HCEC 1CT (cell line): ENCODE measurements at regions not wholly inside any gene's neighbourhood (a gene's known extent, or its start where the extent isn't known, plus 50 kb on each side); places are given as distances from the start of the nearest gene placed in this dataset.
"Not testable (repeated sequence)": the region's sequence is repeated elsewhere in the genome, so short reads cannot be mapped to it uniquely, and the experiment has no call there.

Experiments
- DNase-seq: peaks from one replicate; pipeline ENCODE4 v3.0.0-alpha.2; 2017

- no peak for DNase-seq
Measured at GRCh38 chr9:27675354-27675753, 102.1 kb upstream of the C9orf72 start.

- DNase-seq, result no peak
Measured at GRCh38 chr9:27676827-27677226, 103.5 kb upstream of the C9orf72 start.

- no peak for DNase-seq
Measured at GRCh38 chr9:27679338-27679737, 106.1 kb upstream of the C9orf72 start.

GRCh38 chr9:27683181-27683580 lies 109.9 kb upstream of the C9orf72 start:
- DNase-seq, result no peak

GRCh38 chr9:27688954-27689353 lies 115.7 kb upstream of the C9orf72 start:
- no peak for DNase-seq

GRCh38 chr9:27690816-27691215 lies 117.5 kb upstream of the C9orf72 start:
- DNase-seq, result not testable (repeated sequence)

GRCh38 chr9:27699621-27700020 lies 126.3 kb upstream of the C9orf72 start:
- DNase-seq, result no peak

GRCh38 chr9:27701016-27701415 lies 127.7 kb upstream of the C9orf72 start:
- no peak for DNase-seq

- DNase-seq, result no peak
Measured at GRCh38 chr9:27701587-27701986, 128.3 kb upstream of the C9orf72 start.

- DNase-seq, result no peak
Measured at GRCh38 chr9:27703216-27703980, 130.1 kb upstream of the C9orf72 start.

GRCh38 chr9:27711241-27711640 lies 138.0 kb upstream of the C9orf72 start:
- no peak for DNase-seq

GRCh38 chr9:27712806-27713205 lies 139.5 kb upstream of the C9orf72 start:
- DNase-seq, result no peak

GRCh38 chr9:27714388-27714787 lies 141.1 kb upstream of the C9orf72 start:
- no peak for DNase-seq

GRCh38 chr9:27715651-27716050 lies 142.4 kb upstream of the C9orf72 start:
- DNase-seq, result no peak

GRCh38 chr9:27717991-27718390 lies 144.7 kb upstream of the C9orf72 start:
- DNase-seq, result no peak

- no peak for DNase-seq
Measured at GRCh38 chr9:27719711-27720110, 146.4 kb upstream of the C9orf72 start.

- no peak for DNase-seq
Measured at GRCh38 chr9:27722866-27723265, 149.6 kb upstream of the C9orf72 start.

GRCh38 chr9:27726244-27727081 lies 153.2 kb upstream of the C9orf72 start:
- no peak for DNase-seq

GRCh38 chr9:27732494-27732893 lies 159.2 kb upstream of the C9orf72 start:
- no peak for DNase-seq

GRCh38 chr9:27743490-27743889 lies 170.2 kb upstream of the C9orf72 start:
- no peak for DNase-seq

GRCh38 chr9:27747450-27747849 lies 174.2 kb upstream of the C9orf72 start:
- DNase-seq, result no peak

GRCh38 chr9:27749838-27750237 lies 176.6 kb upstream of the C9orf72 start:
- DNase-seq, result no peak

GRCh38 chr9:27750566-27750965 lies 177.3 kb upstream of the C9orf72 start:
- DNase-seq, result no peak

GRCh38 chr9:27752069-27752468 lies 178.8 kb upstream of the C9orf72 start:
- no peak for DNase-seq
